Cardiac fibroblast (primary cell): ENCODE measurements at regions not wholly inside any gene's neighbourhood (a gene's known extent, or its start where the extent isn't known, plus 50 kb on each side); places are given as distances from the start of the nearest gene placed in this dataset.

Source experiments
- DNase-seq, 2 donors: peaks; one replicate each; pipeline versions ENCODE4 v3.0.0 to v3.0.0-alpha.2; 2010; ENCODE audit warnings: low read depth in 2 of 2
- H3K4me3 ChIP-seq, 2 donors: replicated peaks in 1 of 2; 1 replicate in 1 of 2; 2 replicates in 1 of 2; pipeline ENCODE4 v1.5.1; 2011; ENCODE audit warnings: low read depth in 2 of 2, low read length in 2 of 2, mild to moderate bottlenecking in 2 of 2, moderate library complexity in 1 of 2
- CTCF ChIP-seq: IDR thresholded peaks from one replicate; pipeline ENCODE4 v1.5.1; 2011; ENCODE audit warnings: low read depth, mild to moderate bottlenecking, low read length, inconsistent platforms

GRCh38 chr2:190792956-190793888 lies 87.4 kb upstream of the GLS start:
- TF ChIP-seq CTCF: no peak
- DNase-seq: no peak
- H3K4me3 ChIP-seq: no peak overlapping the region

- DNase-seq: no peak
- no peak for TF ChIP-seq CTCF
Observed at GRCh38 chr2:190794377-190794776, 86.2 kb upstream of the GLS start.

GRCh38 chr2:190794790-190795189 lies 85.8 kb upstream of the GLS start:
- H3K4me3 ChIP-seq: no peak overlapping the region
- peak in 1 of 2 donors; percentile 25 for DNase-seq
- no peak for TF ChIP-seq CTCF

More at GRCh38 chr2:190794377-190794776, 86.2 kb upstream of the GLS start:
- no peak overlapping the region for H3K4me3 ChIP-seq

- TF ChIP-seq CTCF: no peak
- no peak for DNase-seq
Observed at GRCh38 chr2:190795686-190796085, 84.9 kb upstream of the GLS start.

GRCh38 chr2:190799999-190800398 lies 80.6 kb upstream of the GLS start:
- H3K4me3 ChIP-seq: no peak overlapping the region
- TF ChIP-seq CTCF: no peak
- DNase-seq: no peak

More at GRCh38 chr2:190795686-190796085, 84.9 kb upstream of the GLS start:
- no peak overlapping the region for H3K4me3 ChIP-seq

- DNase-seq: no peak
- TF ChIP-seq CTCF: no peak
- H3K4me3 ChIP-seq: no peak overlapping the region
Observed at GRCh38 chr2:190800528-190800927, 80.1 kb upstream of the GLS start.

GRCh38 chr2:190802129-190802528 lies 78.5 kb upstream of the GLS start:
- TF ChIP-seq CTCF: no peak
- no peak overlapping the region for H3K4me3 ChIP-seq
- DNase-seq: no peak
